ENCODE measurements at regions not wholly inside any gene's neighbourhood (a gene's known extent, or its start where the extent isn't known, plus 50 kb on each side); places are given as distances from the start of the nearest gene placed in this dataset.

DNA sequence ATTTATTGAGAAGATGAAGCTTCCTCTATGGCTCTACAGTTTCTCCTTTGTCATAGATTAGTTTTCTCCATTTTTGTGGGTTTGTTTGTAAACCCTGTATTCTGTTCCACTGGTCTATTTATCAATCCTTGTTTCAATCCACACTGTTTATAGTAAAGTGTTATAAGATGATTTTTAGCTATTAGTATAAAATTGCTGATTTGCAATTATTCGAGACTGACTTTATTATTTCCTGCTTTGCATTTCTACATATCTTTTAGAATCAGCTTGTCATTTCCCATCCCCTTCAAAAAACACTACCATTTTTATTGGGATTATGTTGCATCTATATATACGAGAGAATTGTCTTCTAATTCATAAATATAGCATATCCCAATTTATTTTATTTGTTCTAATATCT is 325.9 kb upstream of the EPHA7 start:
- TF ChIP-seq, protein P1, sequence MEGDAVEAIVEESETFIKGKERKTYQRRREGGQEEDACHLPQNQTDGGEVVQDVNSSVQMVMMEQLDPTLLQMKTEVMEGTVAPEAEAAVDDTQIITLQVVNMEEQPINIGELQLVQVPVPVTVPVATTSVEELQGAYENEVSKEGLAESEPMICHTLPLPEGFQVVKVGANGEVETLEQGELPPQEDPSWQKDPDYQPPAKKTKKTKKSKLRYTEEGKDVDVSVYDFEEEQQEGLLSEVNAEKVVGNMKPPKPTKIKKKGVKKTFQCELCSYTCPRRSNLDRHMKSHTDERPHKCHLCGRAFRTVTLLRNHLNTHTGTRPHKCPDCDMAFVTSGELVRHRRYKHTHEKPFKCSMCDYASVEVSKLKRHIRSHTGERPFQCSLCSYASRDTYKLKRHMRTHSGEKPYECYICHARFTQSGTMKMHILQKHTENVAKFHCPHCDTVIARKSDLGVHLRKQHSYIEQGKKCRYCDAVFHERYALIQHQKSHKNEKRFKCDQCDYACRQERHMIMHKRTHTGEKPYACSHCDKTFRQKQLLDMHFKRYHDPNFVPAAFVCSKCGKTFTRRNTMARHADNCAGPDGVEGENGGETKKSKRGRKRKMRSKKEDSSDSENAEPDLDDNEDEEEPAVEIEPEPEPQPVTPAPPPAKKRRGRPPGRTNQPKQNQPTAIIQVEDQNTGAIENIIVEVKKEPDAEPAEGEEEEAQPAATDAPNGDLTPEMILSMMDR (IDR thresholded peaks at IDR 0.05 in 4 of 5, conservative IDR thresholded peaks at IDR 0.05 in 1 of 5): no peak
- no peak for TF ChIP-seq POLR2A (IDR thresholded peaks at IDR 0.05)

Data from gastrocnemius medialis (tissue), 4 donors.